GM18907 (cell line): ENCODE measurements at regions not wholly inside any gene's neighbourhood (a gene's known extent, or its start where the extent isn't known, plus 50 kb on each side); places are given as distances from the start of the nearest gene placed in this dataset.

Source experiments
- ATAC-seq: cut with Tn5 transposase; IDR thresholded peaks from one replicate; pipeline ENCODE4 v1.9.1; 2021; ENCODE audit warnings: mild to moderate bottlenecking, moderate library complexity; ENCODE audit not compliant: unreplicated experiment

- ATAC-seq = no peak
These were observed 473.4 kb upstream of the MARCKS start for GRCh38 chr6:113383701-113384100.

- no peak for ATAC-seq
These were observed 472.1 kb upstream of the MARCKS start for GRCh38 chr6:113385020-113385431.

- ATAC-seq = no peak
These were observed 468.1 kb upstream of the MARCKS start for GRCh38 chr6:113388996-113389395.

- no peak for ATAC-seq
These were observed 464.5 kb upstream of the MARCKS start for GRCh38 chr6:113392551-113393055.

GRCh38 chr6:113394216-113394615 is 462.9 kb upstream of the MARCKS start:
- no peak for ATAC-seq

- no peak for ATAC-seq
These were observed 462.4 kb upstream of the MARCKS start for GRCh38 chr6:113394729-113395128.

GRCh38 chr6:113396730-113397129 is 460.4 kb upstream of the MARCKS start:
- no peak for ATAC-seq

GRCh38 chr6:113397236-113397635 is 459.9 kb upstream of the MARCKS start:
- no peak for ATAC-seq

GRCh38 chr6:113401231-113401630 is 455.9 kb upstream of the MARCKS start:
- no peak for ATAC-seq

- no peak for ATAC-seq
These were observed 454.6 kb upstream of the MARCKS start for GRCh38 chr6:113402544-113402943.

- no peak for ATAC-seq
These were observed 453.1 kb upstream of the MARCKS start for GRCh38 chr6:113403966-113404595.

- ATAC-seq = no peak
These were observed 451.7 kb upstream of the MARCKS start for GRCh38 chr6:113405326-113406047.

GRCh38 chr6:113406048-113406695 is 451.0 kb upstream of the MARCKS start:
- ATAC-seq = no peak

GRCh38 chr6:113411011-113411410 is 446.1 kb upstream of the MARCKS start:
- no peak for ATAC-seq

GRCh38 chr6:113412589-113413357 is 444.4 kb upstream of the MARCKS start:
- no peak for ATAC-seq

- no peak for ATAC-seq
These were observed 442.6 kb upstream of the MARCKS start for GRCh38 chr6:113414511-113414910.

GRCh38 chr6:113416170-113416569 is 441.0 kb upstream of the MARCKS start:
- ATAC-seq = no peak

GRCh38 chr6:113420290-113420689 is 436.9 kb upstream of the MARCKS start:
- ATAC-seq = no peak

- no peak for ATAC-seq
These were observed 435.1 kb upstream of the MARCKS start for GRCh38 chr6:113421997-113422396.

GRCh38 chr6:113423956-113424355 is 433.2 kb upstream of the MARCKS start:
- ATAC-seq = no peak

- no peak for ATAC-seq
These were observed 431.0 kb upstream of the MARCKS start for GRCh38 chr6:113425977-113426660.
